Right ventricle myocardium inferior (tissue), 1 donor: ENCODE measurements at regions not wholly inside any gene's neighbourhood (a gene's known extent, or its start where the extent isn't known, plus 50 kb on each side); places are given as distances from the start of the nearest gene placed in this dataset.

ENCODE experiments used
- ATAC-seq: fragments of 200-7000 bp; cut with Tn5 transposase; one replicate; pipeline ENCODE4 v1.9.1; 2020; ENCODE audit warnings: mild to moderate bottlenecking, moderate library complexity
- DNase-seq: peaks from one replicate; pipeline ENCODE4 v3.0.0; 2021; ENCODE audit errors: missing footprints
- intact Hi-C: fragments of 100-400 bp; cut with DNase I; formaldehyde crosslinking; loops from one replicate; pipeline ENCODE4 v1.11.0; 2022
- donor health status: DM: no; HTN: yes; CAD: no; lungs with severe emphysema.

DNA sequence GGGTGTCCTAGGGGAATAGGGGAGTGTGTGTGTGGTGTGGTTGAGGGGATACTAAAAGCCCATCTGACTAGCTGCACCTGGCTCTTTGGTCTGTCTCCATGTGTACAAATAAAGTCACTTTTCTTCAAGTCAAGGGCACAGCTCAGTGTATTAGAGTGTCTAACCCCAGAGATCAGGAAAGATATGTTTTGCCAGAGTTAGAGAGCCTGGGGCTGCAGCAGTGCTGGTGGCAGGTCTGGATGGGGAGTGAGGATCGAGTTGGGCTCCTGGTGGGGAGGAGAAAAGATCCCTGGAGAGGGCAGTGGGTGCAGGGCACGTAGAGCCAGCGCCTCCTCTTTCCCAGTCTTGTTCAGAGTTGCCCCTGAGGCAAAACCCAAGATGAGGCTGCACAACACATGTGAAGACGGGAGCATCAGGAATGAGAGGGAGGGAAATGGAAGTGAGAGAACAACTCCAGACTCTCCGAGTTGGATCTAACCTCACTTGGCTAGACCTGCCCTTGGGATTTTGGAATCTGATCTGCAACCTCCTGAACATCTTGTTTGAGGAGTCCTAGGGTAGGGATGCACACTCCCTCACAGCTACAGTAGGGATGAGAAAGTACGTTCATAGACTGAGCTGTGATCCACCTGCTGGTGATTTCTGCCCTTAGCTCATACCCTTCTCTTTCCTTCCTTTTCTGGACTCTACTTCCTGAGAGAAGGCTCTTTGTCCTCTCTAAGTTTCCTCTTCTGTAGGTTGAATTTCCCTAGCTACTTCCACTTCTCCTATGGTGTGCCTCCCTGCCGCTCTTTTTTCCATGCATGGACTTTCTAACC, 309.9 kb downstream of the ZSWIM6 start:
- no peak for DNase-seq
- ATAC-seq, result no peak
- intact Hi-C loops, result no loop called here

DNA sequence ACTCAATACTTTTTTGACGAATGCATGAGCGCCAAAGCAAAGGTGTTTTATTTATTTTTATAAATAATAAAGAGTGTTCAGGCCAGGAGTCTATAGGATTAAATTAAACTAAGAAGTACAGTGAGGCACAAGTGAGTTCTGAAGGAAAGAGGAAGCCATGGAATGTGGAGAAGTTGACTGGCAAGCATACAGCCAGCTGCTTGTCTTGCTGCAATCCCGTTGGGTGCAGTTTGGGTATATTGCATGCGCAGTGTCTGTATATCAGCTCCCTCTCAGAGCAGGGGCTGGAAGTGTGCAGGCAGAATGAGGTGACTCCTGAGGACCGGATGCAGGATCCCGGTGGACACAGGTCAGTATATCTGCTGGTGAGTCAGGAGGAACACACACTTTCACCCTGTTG, 315.6 kb downstream of the ZSWIM6 start:
- intact Hi-C loops, result no loop called here
- ATAC-seq, result no peak
- no peak for DNase-seq

DNA sequence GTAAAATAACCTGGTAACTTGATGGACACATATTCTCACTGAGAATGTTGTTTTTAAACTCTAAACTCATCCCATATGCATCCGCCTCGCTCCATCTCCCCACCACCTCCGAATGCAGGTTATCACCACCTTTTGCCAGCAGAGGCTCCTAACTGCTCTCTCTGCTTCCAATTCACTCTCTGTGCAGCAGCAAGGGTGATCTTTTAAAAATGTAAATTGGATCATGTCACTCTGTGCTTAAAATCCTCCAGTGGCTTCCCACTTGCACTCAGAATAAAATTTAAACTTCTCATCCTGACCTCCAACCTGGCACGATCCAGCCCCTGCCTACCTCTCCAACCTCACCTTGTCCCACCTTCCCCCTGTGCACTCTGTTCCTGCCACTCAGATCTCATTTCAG, 317.2 kb downstream of the ZSWIM6 start:
- no peak for DNase-seq
- ATAC-seq, result no peak
- intact Hi-C loops, result no loop called here

DNA sequence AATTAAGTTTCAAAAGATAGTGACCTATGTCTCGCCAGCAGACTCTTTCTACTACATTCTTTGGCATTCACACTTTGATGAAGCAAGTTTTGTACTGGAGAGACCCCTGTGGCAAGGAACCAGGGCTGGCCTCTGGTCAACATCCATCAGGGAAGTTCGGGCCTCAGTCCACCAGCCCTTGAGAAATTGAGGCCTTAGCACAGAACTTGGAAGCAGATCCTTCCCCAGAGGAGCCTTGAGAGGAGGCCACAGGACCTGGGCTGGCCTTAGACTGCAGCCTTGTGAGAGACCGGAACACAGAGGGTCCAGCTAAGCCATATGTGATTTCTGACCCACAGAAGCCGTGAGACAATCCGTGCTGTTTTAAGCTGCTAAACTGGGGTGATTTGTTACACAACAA, 317.9 kb downstream of the ZSWIM6 start:
- ATAC-seq, result no peak
- intact Hi-C loops, result loop anchor here (10.0 kb wide), 1 partner anchor 485 kb away; the partner anchor contains the start of gene SMIM15
- DNase-seq, result no peak

DNA sequence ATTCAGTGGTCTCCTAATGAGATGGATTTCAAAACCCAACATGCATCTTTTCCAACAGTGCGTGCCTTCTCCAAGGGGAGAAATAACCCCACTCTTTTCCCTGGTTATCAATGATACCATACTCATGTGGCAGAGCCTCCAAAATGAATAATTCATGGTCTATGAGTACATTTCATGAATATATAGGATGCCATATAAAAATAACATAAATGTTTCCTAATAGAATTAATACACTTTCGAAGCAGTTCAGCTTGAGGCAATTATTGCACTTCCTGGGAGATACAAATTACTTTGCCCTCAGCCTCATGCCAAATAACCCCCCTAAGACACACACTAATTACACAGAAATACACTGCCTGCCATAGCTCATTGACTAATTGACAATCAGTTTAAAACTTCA, 318.6 kb downstream of the ZSWIM6 start:
- no peak for ATAC-seq
- no peak for DNase-seq
- intact Hi-C loops, result loop anchor here (10.0 kb wide), 1 partner anchor 486 kb away; the partner anchor contains the start of gene SMIM15

DNA sequence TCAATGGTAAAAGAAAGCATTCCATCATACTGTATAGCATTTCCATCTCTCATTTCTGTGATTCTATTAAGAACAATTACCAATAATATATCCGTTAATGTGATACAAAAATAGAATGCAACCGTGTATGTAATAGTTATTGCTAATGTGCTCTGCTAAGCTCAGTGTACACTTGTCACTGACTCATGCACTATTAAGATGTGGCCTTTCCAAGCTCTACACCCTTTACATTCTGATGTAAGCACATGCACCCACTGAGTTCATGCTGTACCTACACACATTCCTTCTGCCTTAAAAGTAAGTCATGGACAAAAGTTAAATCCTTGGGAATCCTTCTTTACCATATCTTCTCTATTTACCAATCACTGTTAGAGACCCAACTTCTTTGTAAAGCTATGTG, 319.1 kb downstream of the ZSWIM6 start:
- DNase-seq (no peak), ATAC-seq (no peak)
- intact Hi-C loops, result loop anchor here (10.0 kb wide), 1 partner anchor 486 kb away; the partner anchor contains the start of gene SMIM15

DNA sequence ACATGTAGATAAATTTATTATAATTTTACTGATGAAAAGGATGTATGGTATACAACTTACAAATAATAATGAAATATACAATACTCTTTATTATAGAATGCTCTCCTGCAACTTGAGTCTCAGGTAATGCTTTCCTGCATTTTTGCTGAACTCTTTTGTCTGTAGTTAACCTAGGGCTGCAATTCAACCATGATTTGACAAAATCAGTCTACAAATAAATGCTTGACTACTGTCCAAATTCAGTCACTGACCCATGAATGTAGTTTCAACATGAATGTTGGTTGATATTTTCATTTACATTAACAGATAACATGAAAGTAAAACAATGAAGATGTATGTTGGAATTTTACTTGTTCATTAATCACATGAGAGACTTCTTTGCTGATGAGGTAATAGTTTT, 320.9 kb downstream of the ZSWIM6 start:
- DNase-seq (no peak), ATAC-seq (no peak)
- intact Hi-C loops, result loop anchor here (10.0 kb wide), 1 partner anchor 488 kb away; the partner anchor contains the start of gene SMIM15

DNA sequence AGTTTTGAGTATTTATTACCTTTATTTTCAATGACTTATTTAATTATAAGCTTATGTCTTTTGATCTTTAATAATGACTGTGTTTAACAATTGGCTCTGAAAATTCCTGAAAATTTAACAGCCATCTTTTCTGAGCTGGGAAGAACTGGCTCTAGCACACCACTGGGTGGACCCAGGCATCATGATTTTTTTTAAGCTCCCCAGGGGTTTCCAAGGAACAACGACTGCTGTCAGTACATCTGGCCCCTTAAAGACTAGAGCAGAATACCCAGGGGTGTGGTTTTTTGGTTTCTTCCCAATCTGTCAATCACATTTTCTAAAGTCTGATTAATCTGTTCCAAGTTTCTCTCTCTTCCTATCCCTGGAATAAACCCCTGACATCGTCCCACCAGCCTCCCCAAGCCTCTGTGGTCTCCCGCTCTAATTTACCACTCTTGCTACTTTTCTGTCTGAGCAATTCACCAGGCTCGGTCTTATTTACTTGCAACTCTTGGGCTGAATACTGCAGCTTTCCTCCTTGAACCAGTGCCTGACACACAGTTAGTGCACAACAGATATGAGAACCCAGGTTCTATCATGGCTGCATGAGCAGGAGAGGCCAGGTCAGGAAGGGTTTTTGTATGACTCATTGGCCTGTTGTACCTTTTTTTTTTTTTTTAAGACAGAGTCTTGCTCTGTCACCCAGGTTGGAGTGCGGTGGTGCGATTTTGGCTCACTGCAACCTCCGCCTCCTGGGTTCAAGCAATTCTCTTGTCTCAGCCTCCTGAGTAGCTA, 321.9 kb downstream of the ZSWIM6 start:
- DNase-seq (no peak), ATAC-seq (no peak)
- intact Hi-C loops, result loop anchor here (10.0 kb wide), 1 partner anchor 489 kb away; the partner anchor contains the start of gene SMIM15

DNA sequence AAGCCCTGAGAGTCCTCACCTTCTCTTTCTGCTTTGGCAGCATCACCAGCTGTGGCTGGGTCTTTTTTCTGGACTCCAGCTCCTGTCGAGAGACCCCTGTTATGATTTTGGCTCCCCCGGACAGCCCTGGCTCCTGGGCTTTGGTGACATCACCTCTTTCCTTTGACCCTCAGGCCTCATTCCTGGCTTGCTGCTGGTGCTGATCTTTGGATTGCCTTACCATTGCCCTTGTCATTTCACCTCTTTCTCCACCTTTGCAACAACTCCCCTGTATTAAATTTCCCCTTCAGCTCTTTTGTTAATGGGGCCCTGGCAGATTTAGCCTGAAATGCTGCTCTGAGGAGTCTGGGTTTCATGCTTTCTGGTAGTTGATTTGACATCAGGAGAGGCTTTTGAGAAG, 322.8 kb downstream of the ZSWIM6 start:
- no peak for ATAC-seq
- intact Hi-C loops, result loop anchor here (5.0 to 10.0 kb wide), 2 partner anchors 490 to 698 kb away; partner anchors contain the start of gene SMIM15
- DNase-seq, result no peak

DNA sequence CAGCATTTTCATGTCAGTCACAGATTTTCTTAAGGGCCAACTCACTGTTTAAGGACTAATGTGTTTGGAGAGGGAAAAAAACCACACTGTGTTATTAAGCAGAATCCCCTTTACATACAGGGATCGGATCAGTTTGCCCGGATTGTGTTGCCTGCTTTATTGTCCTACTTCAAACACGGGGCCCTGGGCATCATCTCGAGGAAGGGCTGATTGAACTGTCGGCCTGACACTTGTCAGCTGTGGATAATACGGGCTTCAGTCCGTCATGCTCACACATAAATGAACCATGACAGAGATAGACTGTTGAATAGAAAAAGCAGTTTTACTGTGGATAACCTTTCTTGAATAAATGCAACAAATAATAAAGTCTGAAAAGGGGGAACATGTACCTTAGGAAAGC, 325.0 kb downstream of the ZSWIM6 start:
- DNase-seq (no peak), ATAC-seq (no peak)
- intact Hi-C loops, result loop anchor here (5.0 to 10.0 kb wide), 2 partner anchors 492 to 700 kb away; partner anchors contain the start of gene SMIM15

DNA sequence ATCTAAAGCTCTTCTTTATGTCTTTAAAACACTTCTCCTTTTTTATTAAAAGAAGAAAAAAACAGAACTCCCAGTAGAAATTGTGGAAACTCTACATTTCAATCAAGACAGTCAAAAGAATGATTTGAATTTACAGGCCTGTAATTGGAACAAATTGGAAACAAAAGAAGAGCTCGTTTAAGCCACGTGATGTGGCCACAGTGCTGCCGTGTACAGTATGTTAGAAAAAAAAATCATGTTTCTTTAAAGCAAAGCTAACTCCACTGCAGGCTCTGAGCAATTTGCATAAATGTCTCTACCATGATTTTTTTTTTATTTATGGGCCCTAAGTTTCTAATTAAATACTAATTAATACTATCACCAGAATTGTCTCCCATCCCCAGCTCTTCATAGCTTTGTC, 325.6 kb downstream of the ZSWIM6 start:
- DNase-seq (no peak), ATAC-seq (no peak)
- intact Hi-C loops, result loop anchor here (5.0 to 10.0 kb wide), 2 partner anchors 493 to 700 kb away; partner anchors contain the start of gene SMIM15

DNA sequence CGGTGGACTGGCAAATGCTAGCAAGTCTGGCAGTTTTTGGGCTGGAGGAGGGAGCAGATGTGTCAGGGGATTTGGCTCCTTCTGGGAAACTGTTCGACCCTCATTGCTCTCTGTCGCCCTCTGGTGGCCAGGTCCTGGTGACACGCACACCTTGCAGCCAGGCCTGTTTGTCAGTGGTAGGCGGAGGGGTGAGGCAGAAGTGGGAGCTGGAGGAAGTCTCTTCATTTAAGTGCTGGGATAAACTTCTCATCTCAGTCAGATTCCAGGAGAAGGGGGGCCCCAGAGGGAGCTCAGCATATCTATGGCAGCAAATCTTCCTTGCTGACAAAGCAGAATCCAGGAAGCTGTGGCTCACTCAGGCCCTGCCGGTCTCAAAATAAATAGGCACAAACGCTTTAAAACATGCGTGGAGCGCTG, 326.5 kb downstream of the ZSWIM6 start:
- ATAC-seq (peak; percentile 82), DNase-seq (peak; percentile 90)
- intact Hi-C loops, result loop anchor here (1.0 to 10.0 kb wide), 3 partner anchors 324 to 701 kb away; partner anchors contain the start of gene SMIM15

DNA sequence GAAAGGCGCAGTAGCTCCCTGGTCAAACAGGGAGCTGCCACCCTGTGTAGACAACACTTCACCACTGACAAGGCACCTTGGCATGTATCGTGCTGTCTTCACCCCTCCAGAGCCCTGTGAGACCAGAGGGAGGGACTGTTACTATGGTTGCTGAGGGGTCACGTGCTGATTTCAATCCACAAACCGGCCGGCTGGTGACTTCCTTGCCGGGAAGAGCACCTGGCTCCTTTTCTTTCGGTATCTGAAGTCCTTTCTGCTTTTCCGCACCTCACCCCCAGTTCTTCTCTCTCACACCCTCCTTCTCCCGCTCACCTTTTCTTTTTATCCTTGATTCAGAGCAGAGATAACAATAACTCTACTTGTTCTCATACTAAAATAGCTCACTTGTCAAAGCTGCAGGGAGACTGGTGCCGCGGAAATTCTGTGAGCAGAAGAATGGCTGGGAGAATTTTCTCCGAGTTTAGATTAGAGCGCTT, 327.2 kb downstream of the ZSWIM6 start:
- intact Hi-C loops, result loop anchor here (1.0 to 10.0 kb wide), 3 partner anchors 325 to 702 kb away; partner anchors contain the start of gene SMIM15
- DNase-seq (no peak), ATAC-seq (peak; percentile 94)

DNA sequence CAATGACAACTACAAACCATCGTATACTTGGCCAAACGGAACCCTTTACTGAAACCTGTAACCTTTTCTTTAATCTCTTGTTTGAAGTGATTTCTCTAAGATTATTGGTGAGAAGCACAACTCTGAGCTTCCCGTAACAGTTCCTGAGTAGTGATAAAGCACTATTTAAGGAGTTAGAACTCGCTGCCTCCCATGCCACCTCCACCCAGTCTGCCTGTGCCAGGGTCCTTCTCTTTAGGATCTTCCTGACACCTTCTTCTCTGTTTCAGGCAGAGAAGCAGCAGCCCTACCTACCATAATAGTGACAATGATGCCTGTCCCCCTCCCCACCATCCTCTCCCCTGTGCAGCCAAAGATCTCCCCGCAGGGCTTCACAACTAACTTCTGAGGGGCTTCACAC, 330.6 kb downstream of the ZSWIM6 start:
- intact Hi-C loops, result no loop called here
- ATAC-seq, result no peak

DNA sequence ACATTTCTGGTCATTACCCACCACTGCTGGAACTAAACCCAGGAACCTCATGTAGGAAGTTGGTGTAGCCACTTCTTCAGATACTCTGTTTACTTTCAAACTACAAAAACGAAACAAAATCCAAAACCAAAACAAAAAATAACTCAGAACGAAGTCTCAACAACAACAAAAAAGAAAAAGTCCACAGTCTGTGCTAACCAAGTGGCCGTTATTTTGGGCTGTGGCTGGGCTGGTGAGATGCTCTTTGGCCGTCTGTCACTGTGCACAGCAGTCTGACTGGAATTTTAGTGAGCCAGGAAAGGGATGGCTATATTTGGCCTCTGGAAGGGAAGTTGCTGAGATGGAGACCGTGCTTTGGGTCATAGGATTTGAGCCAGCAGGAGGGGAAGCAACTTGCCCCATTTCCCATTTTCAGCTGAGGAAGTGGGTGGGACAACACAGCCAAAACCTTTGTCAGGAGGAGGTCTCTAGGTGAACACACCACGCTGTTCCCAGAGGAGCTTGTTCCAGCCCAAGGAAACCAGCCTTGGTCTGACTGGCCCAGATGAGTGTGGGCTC, 334.1 kb downstream of the ZSWIM6 start:
- DNase-seq, result no peak
- intact Hi-C loops, result no loop called here
- ATAC-seq, result peak; percentile 32

More for the DNA sequence above, 330.6 kb downstream of the ZSWIM6 start:
- no peak for DNase-seq

DNA sequence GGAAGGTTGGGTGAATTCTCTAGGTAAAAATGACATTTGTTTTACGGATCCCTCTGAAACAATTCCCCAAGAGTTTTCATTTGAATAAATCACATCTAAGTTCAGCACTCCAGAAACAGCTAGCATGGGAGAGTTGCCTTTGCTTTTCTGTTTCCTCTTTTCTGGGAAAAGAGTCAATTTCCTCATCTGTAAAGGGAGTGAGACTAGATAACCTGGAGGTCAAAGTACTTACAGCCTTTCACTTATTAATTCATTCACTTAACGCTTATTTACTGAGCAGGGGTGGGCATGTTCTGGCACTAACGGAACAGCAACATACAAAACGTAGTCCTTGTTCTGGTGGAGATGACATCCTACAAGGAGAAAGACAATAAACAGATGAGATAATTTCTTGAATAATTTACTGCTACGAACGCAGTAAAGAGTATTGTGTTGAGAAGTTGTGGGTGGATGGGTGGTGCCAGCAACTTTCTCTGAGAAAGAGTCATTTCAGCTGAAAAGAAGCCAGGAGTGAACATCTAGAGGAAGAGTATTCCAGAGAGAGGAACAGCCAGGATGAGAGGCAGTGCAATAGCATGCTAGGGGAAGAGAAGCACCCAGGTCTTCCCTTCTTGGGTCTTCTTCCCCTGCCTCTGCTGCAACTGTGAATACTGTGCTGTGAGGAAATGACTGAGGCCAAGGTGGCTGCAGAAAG, 335.6 kb downstream of the ZSWIM6 start:
- DNase-seq (no peak), ATAC-seq (no peak)
- intact Hi-C loops, result no loop called here

DNA sequence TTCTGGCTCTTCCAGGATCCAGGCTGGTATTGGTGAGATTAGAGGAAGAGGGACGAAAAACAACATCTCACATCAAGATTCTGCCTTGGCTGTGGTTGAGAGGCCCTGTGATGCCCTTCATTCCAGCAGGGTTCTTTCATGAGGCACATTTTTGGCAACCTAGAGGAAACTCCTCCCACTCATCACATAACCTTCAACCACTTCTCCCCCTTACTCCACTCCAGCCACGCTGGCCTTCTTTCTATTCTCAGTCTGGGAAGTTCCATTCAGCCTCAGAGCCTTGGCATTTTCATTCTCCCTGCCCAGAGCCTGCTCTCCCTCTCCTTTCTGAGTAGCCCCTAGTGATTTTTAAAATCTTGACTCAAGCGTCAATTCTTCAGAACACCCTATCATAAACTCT, 337.5 kb downstream of the ZSWIM6 start:
- ATAC-seq, result peak; percentile 67

DNA sequence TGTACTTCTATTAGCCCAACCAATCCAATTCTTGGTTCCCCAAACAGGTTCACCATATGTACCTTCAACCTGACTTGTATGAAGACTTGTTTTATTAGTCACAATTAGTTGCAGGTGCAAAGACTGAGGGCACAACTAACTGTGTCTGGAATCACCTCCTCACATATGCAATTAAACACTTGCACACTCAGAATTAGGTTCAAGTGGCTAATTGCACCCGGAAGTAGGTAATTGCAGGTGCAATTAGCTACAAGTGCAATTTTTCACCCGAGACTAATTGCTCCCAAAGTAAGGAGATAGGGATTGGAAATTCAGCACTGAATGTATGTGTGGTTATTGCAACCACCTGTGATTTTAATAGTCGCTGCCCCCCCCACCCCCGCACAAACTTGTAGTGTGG, 338.9 kb downstream of the ZSWIM6 start:
- no peak for DNase-seq
- no peak for ATAC-seq
- intact Hi-C loops, result no loop called here

More for the DNA sequence above, 337.5 kb downstream of the ZSWIM6 start:
- no peak for DNase-seq
- intact Hi-C loops, result no loop called here
